ENCODE measurements at regions not wholly inside any gene's neighbourhood (a gene's known extent, or its start where the extent isn't known, plus 50 kb on each side); places are given as distances from the start of the nearest gene placed in this dataset.
"Not testable (repeated sequence)": the region's sequence is repeated elsewhere in the genome, so short reads cannot be mapped to it uniquely, and the experiment has no call there.

- no peak for ATAC-seq
Measured at GRCh38 chr6:11961923-11962322, 50.2 kb upstream of the HIVEP1 start.

GRCh38 chr6:11960909-11961779 lies 51.0 kb upstream of the HIVEP1 start:
- no peak for ATAC-seq

GRCh38 chr6:11956781-11957180 lies 55.3 kb upstream of the HIVEP1 start:
- no peak for ATAC-seq

GRCh38 chr6:11953641-11954040 lies 58.5 kb upstream of the HIVEP1 start:
- no peak for ATAC-seq

GRCh38 chr6:11952316-11952715 lies 59.8 kb upstream of the HIVEP1 start:
- no peak for ATAC-seq

GRCh38 chr6:11951868-11952267 lies 60.2 kb upstream of the HIVEP1 start:
- ATAC-seq: no peak

- ATAC-seq: peak; percentile 89
Measured at GRCh38 chr6:11950109-11950508, 62.0 kb upstream of the HIVEP1 start.

GRCh38 chr6:11947575-11947974 lies 64.5 kb upstream of the HIVEP1 start:
- peak; percentile 54 for ATAC-seq

GRCh38 chr6:11947063-11947462 lies 65.0 kb upstream of the HIVEP1 start:
- no peak for ATAC-seq

- ATAC-seq: no peak
Measured at GRCh38 chr6:11944111-11944510, 68.0 kb upstream of the HIVEP1 start.

GRCh38 chr6:11943060-11943459 lies 69.1 kb upstream of the HIVEP1 start:
- peak; percentile 61 for ATAC-seq

- ATAC-seq: no peak
Measured at GRCh38 chr6:11942185-11942864, 69.8 kb upstream of the HIVEP1 start.

GRCh38 chr6:11940532-11941166 lies 71.5 kb upstream of the HIVEP1 start:
- not testable (repeated sequence) for ATAC-seq

- ATAC-seq: no peak
Measured at GRCh38 chr6:11938285-11938890, 73.7 kb upstream of the HIVEP1 start.

GRCh38 chr6:11934638-11935037 lies 77.5 kb upstream of the HIVEP1 start:
- no peak for ATAC-seq

- ATAC-seq: not testable (repeated sequence)
Measured at GRCh38 chr6:11932892-11933291, 79.2 kb upstream of the HIVEP1 start.

- no peak for ATAC-seq
Measured at GRCh38 chr6:11931296-11932035, 80.6 kb upstream of the HIVEP1 start.

GRCh38 chr6:11930834-11931233 lies 81.3 kb upstream of the HIVEP1 start:
- not testable (repeated sequence) for ATAC-seq

- ATAC-seq: no peak
Measured at GRCh38 chr6:11930240-11930639, 81.9 kb upstream of the HIVEP1 start.

- ATAC-seq: no peak
Measured at GRCh38 chr6:11929241-11929835, 82.8 kb upstream of the HIVEP1 start.

- no peak for ATAC-seq
Measured at GRCh38 chr6:11926594-11927407, 85.3 kb upstream of the HIVEP1 start.

Measured in esophagus mucosa (tissue), 1 donor.